Skeletal muscle satellite cell (primary cell): ENCODE measurements at regions not wholly inside any gene's neighbourhood (a gene's known extent, or its start where the extent isn't known, plus 50 kb on each side); places are given as distances from the start of the nearest gene placed in this dataset.
"Not testable (repeated sequence)": the region's sequence is repeated elsewhere in the genome, so short reads cannot be mapped to it uniquely, and the experiment has no call there.

Experiments used
- H3K27me3 ChIP-seq: 2 replicates; pipeline ENCODE4 v1.7.0; 2013; ENCODE audit warnings: low read length; ENCODE audit not compliant: control insufficient read depth, insufficient read depth
- H3K36me3 ChIP-seq: 2 replicates; pipeline ENCODE4 v1.7.0; 2013; ENCODE audit warnings: mild to moderate bottlenecking, control low read depth, low read length; ENCODE audit not compliant: insufficient read depth
- H3K4me1 ChIP-seq: 2 replicates; pipeline ENCODE4 v1.7.0; 2013; ENCODE audit warnings: low read length; ENCODE audit not compliant: control insufficient read depth, insufficient read depth
- H3K4me2 ChIP-seq: 2 replicates; pipeline ENCODE4 v1.7.0; 2013; ENCODE audit warnings: mild to moderate bottlenecking, low read length
- H3K4me3 ChIP-seq: 2 replicates; pipeline ENCODE4 v1.7.0; 2013; ENCODE audit warnings: low read length
- H3K9ac ChIP-seq: 2 replicates; pipeline ENCODE4 v1.7.0; 2013; ENCODE audit warnings: mild to moderate bottlenecking, low read depth, low read length, moderate library complexity
- H3K9me3 ChIP-seq: replicated peaks from 2 replicates; pipeline ENCODE4 v1.7.0; 2013; ENCODE audit warnings: mild to moderate bottlenecking, control low read depth, low read length

DNA sequence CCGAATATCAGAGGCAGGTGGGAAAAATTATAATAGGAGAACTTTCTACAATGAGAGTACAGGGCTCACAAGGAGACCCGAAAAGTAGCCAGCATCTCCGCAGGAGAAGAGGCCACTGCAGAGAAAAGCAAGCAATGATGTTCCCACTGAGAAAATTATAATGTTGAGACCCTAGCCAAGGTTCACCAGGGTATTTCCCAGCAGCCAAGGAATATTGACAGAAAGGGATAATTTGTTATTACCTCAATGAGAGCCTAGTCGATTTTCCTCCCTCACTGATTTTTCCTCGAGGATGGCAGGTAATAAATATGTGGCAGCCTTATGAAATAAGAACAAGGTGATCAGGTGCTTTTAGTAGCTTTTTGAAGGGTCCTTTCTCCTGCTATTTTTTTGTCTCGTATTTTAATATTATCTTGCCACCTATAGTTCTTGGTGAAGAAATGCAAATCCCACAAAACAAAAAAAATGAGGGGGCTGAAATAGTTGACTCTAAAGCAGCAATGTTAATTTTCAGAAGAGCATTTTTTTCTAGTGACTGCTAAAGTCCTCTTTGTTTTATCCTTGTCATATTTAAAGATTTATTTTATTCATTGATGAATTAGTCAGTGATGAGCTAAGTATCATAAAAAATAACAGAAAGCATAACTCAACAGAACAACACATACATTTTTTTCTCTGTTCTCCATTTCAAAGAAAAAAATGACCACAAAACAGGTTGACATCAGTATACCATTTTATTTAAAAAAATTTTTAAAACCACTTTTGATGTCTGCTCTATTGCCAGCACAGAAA, 215.4 kb downstream of the KCNE4 start:
- Histone ChIP-seq H3K36me3 (no peaks in the 10 kb centered on the region), H3K4me1 (no peaks in the 10 kb centered on the region), H3K9ac (no peak overlapping the region), H3K4me3 (no peak overlapping the region), H3K9me3 (no peaks in the 10 kb centered on the region), H3K4me2 (no peak overlapping the region), H3K27me3 (no peaks in the 10 kb centered on the region)

DNA sequence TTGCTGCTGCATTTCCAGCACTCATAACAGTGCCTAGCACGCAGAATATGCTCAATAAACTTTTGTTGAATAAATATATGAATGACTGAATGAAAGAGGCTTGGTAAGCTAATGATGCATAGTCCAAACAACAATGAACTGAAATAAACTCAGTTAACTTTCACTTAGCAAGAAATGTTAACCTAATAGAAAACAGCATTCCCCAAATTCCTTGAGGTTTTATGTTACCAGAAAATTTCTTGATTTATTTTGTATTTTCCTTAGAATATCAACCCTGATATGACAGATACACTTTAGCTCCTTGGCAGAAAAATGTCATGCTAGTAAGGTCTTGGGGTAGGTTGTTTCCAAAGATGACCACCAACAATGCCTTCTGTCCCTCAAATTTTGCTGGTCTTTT, 217.4 kb downstream of the KCNE4 start:
- Histone ChIP-seq H3K4me2 (no peak overlapping the region), H3K9ac (no peak overlapping the region), H3K27me3 (no peaks in the 10 kb centered on the region), H3K9me3 (no peaks in the 10 kb centered on the region), H3K4me3 (no peak overlapping the region), H3K36me3 (no peaks in the 10 kb centered on the region), H3K4me1 (no peaks in the 10 kb centered on the region)

DNA sequence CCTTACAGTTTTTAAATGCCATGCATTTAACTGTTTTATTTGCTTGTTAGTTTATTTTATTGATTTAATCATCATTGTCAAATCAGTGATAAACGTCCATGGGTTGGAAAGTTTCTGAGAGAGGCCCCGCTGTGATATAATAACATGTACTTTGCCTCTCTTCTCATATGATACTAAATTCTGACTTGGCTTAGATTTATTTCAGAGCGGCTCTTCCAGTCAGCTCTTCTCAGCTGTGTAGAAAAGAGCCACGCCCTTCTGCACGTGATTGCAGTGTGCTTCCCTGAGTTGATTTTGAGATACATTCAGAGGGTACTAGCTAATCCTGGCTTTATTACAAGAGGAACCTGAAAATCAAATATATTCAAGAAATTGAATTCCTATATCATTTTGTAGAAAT, 218.6 kb downstream of the KCNE4 start:
- H3K4me3 ChIP-seq: no peak overlapping the region
- no peaks in the 10 kb centered on the region for H3K36me3 ChIP-seq
- no peak overlapping the region for H3K4me2 ChIP-seq
- no peak overlapping the region for H3K9ac ChIP-seq
- no peaks in the 10 kb centered on the region for H3K9me3 ChIP-seq
- H3K4me1 ChIP-seq: no peaks in the 10 kb centered on the region
- no peaks in the 10 kb centered on the region for H3K27me3 ChIP-seq

DNA sequence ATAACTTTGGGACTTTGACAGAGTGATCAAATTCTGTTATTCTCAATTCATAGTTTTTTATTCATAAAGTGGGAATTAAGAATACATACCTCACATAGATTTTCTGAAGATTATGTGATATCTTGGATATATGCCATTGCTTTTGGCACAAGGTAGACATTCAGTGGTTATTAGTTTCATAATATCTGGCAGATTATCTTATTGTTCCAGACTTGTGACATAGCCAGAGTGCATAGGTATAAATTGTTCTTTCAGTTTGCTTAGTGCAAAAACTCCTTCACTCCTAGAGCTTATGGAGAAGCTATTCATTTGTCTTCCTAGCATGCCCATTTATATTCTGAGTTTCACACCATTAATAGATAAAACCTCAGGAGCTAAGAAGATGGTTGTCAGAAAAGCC, 222.0 kb downstream of the KCNE4 start:
- Histone ChIP-seq H3K4me3 (no peak overlapping the region), H3K36me3 (no peaks in the 10 kb centered on the region), H3K4me2 (no peak overlapping the region), H3K9ac (no peak overlapping the region), H3K9me3 (no peaks in the 10 kb centered on the region), H3K27me3 (no peaks in the 10 kb centered on the region), H3K4me1 (no peaks in the 10 kb centered on the region)

DNA sequence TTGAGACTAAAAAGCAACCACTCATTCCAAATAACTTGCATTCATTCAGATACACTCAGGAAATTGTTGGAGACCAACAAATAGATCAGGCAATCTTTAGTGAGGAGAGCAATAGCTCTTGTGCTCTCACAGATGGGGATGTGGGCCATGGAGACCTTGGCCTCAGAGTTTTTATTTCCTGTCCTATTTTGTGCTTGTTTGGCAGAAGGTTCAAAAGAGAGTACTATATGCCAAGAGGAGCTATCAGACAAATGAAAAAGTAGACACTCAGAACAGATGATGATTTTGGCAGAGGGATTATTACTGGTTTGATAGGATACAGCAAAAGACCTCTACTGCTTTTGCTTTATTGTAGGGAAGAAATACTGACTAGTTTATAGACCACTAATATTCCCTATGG, 230.2 kb downstream of the KCNE4 start:
- Histone ChIP-seq H3K4me3 (no peak overlapping the region), H3K4me2 (no peak overlapping the region), H3K27me3 (no peaks in the 10 kb centered on the region), H3K9me3 (no peaks in the 10 kb centered on the region), H3K4me1 (no peaks in the 10 kb centered on the region), H3K9ac (no peak overlapping the region), H3K36me3 (no peaks in the 10 kb centered on the region)

DNA sequence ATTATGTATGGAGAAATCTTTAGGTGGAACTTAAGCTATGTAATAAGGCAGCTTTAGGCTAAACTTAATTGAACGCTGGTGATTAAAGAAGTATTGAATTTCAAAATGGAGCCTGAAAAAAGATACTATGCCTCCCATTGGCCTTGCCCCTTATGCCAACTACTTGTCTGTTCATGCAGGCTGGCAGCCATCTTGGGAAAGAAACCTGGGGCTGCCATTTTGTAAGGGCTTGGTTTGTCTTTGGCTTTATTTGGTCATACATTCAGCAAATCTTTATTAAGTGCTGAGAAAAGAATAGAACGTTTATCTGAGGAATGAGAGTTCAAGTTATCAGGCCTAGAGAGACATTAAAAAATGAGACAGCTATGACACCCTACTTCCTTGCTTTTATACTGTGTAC, 231.3 kb downstream of the KCNE4 start:
- no peak overlapping the region for H3K4me3 ChIP-seq
- no peaks in the 10 kb centered on the region for H3K36me3 ChIP-seq
- H3K4me2 ChIP-seq: no peak overlapping the region
- H3K27me3 ChIP-seq: no peaks in the 10 kb centered on the region
- no peak overlapping the region for H3K9ac ChIP-seq
- H3K4me1 ChIP-seq: no peaks in the 10 kb centered on the region
- no peaks in the 10 kb centered on the region for H3K9me3 ChIP-seq

DNA sequence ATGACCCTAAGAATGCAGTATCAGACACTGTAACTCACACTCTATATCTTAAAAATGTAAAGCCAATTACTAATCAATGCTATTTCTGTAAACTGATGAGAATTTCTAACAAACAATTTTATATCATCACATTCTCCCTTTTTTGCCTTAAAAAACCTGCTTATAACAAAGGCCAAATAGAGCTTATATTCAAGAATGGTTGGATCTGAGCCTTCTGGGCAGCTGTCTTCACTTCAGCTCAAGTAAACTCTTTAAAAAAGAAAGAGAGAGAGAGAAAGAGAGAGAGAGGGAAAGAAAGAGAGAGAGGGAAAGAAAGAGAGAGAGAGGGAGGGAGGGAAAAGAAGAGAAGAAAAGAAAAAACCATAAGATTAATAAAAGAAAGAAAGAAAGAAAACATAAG, 231.8 kb downstream of the KCNE4 start:
- no peaks in the 10 kb centered on the region for H3K9me3 ChIP-seq
- no peak overlapping the region for H3K9ac ChIP-seq
- H3K4me2 ChIP-seq: no peak overlapping the region
- no peaks in the 10 kb centered on the region for H3K27me3 ChIP-seq
- H3K36me3 ChIP-seq: no peaks in the 10 kb centered on the region
- H3K4me3 ChIP-seq: no peak overlapping the region
- H3K4me1 ChIP-seq: no peaks in the 10 kb centered on the region

DNA sequence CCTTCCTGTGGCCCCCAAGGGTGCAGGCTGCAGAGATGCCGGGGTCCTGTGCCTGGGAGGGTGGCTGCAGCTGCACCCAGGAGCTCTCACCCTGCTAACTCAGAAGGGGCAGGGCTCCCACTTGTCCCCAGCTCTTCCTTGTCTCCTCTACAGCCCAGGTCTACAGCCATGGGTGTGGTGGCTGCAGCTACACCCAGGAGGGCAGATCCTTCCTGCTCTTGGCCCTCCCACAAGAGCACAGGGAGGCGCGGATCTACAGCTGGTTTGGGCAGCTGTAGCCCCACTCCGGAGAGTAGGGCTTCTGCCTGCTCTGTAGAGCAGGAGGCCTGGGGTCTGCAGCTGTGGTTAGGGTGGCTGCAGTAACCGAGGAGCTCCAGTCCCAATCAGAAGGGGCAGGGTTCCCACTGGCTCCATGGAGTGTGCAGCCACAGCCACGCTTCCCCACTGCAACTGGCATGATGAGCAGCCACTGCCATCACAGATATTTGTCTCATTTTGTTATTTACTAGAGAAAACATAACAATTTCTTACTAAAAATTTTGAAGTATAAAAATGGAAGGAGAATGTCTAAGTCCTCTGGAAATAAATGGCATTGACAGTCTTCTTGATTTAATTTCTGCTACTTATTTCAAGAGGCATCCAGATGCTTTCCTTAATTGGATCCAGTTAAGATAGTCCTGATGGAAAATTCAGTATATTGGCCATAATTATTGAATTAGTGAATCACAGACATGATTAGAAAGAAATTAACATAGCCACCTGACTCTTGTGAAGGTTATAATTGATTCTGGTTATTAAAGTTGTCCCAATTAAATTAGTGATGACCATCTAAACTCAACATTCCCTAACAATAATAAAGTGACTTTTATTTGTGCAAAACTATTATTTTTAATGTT, 233.6 kb downstream of the KCNE4 start:
- no peak overlapping the region for H3K4me2 ChIP-seq
- H3K9ac ChIP-seq: no peak overlapping the region
- H3K4me3 ChIP-seq: no peak overlapping the region
- H3K9me3 ChIP-seq: no peaks in the 10 kb centered on the region
- no peaks in the 10 kb centered on the region for H3K27me3 ChIP-seq
- no peaks in the 10 kb centered on the region for H3K36me3 ChIP-seq
- H3K4me1 ChIP-seq: no peaks in the 10 kb centered on the region

DNA sequence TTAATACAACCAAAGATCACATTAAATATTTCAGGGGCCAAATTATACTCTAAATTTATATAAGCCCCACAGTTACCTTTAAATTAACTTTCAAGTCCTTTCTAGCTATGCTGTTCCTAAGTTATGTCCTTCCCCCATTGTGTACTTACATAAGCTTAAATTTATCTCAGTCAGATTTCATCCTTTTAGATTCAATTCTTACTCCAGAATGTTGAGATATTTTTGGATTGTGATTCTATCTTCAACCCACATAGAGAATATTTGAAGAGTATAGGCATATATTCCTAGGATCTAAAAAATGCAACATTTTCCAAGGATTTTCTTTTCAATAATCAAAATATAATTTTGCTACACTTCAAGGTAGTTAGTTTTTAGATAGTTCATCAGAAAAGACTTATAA, 242.8 kb downstream of the KCNE4 start:
- Histone ChIP-seq H3K27me3 (no peaks in the 10 kb centered on the region), H3K4me1 (no peaks in the 10 kb centered on the region), H3K4me3 (no peak overlapping the region), H3K4me2 (no peak overlapping the region), H3K9me3 (no peaks in the 10 kb centered on the region), H3K36me3 (no peaks in the 10 kb centered on the region), H3K9ac (no peak overlapping the region)

DNA sequence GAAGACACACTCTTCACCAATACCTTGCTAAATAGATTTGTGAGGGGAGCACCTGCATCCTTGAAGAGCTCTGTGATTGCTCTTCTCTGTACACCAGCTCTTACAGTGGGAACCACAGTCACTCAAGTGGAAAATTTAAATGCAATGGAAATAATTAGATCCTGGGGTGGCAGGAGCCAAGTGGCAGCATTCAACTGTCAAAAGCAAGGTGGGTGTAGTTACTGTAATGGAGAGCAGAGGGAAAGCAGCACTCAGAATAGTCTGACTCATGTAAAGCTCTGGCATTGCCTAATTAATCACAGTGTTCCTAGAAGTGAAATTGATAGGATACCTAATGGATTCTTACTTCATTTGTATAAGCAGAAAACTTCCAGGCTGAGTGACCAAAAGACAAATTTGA, 245.8 kb downstream of the KCNE4 start:
- no peak overlapping the region for H3K4me2 ChIP-seq
- no peaks in the 10 kb centered on the region for H3K27me3 ChIP-seq
- no peaks in the 10 kb centered on the region for H3K36me3 ChIP-seq
- H3K4me3 ChIP-seq: no peak overlapping the region
- no peaks in the 10 kb centered on the region for H3K4me1 ChIP-seq
- no peak overlapping the region for H3K9ac ChIP-seq
- H3K9me3 ChIP-seq: no peaks in the 10 kb centered on the region

DNA sequence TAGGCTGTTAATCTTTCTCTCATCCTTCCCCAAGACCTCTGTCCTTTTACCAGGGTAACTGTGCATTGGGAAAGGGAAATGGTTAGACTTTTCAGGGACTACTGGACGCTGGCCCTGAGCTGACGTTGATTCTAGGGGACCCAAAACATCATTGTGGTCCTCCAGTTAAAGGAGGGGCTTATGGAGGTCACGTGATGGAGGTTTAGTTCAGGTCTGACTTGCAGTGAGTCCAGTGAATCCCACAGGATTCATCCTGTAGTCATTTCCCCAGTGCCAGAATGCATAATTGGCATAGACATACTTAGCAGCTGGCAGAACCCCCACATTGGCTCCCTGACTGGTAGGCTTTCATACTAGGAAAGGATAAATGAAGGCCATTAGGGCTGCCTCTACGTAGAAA, 246.3 kb downstream of the KCNE4 start:
- not testable (repeated sequence) for H3K4me3 ChIP-seq, H3K4me2 ChIP-seq, H3K9ac ChIP-seq, H3K4me1 ChIP-seq, H3K27me3 ChIP-seq, H3K9me3 ChIP-seq, H3K36me3 ChIP-seq

DNA sequence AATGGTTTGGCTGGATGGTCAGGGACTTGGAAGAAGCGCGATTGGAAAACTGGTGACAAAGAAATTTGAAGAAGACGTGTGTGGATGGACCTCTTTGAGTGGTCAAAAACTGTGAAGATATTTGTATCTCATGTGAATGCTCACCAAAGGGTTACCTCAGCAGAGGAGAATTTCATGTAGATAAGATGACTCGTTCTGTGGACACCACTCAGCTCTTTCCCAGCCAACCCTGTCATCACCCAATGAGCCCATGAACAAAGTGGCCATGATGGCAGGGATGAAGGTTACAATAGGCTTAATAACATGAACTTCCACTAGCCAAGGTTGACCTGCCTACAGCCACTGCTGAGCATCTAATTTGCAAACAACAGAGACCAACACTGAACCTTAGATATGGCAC, 248.3 kb downstream of the KCNE4 start:
- no peaks in the 10 kb centered on the region for H3K9me3 ChIP-seq
- no peaks in the 10 kb centered on the region for H3K4me1 ChIP-seq
- no peak overlapping the region for H3K9ac ChIP-seq
- no peaks in the 10 kb centered on the region for H3K27me3 ChIP-seq
- H3K4me2 ChIP-seq: no peak overlapping the region
- H3K4me3 ChIP-seq: no peak overlapping the region
- H3K36me3 ChIP-seq: no peaks in the 10 kb centered on the region
